K562 (cell line): ENCODE measurements at regions not wholly inside any gene's neighbourhood (a gene's known extent, or its start where the extent isn't known, plus 50 kb on each side); places are given as distances from the start of the nearest gene placed in this dataset.

ENCODE experiments used
- ARHGAP35 ChIP-seq: fragments of 450-650 bp; IDR thresholded peaks from 2 replicates; pipeline ENCODE4 v1.6.1; 2018; ENCODE audit not compliant: partially characterized antibody
- FOXA3 ChIP-seq, 2 experiments: fragments of 450-650 bp in 1 of 2; sonication (generic) in 1 of 2; formaldehyde crosslinking; IDR thresholded peaks in 1 of 2; conservative IDR thresholded peaks in 1 of 2; 2 replicates each; pipeline versions ENCODE4 v1.4.0 to v1.8.0; 2020 to 2022; ENCODE audit warnings: mild to moderate bottlenecking in 2 of 2, missing genetic modification reagents in 1 of 2
- FOXK1 ChIP-seq: sonication (generic); formaldehyde crosslinking; IDR thresholded peaks from 2 replicates; pipeline ENCODE4 v1.8.0; 2022; ENCODE audit warnings: missing genetic modification reagents, mild to moderate bottlenecking, borderline replicate concordance
- HES1 ChIP-seq: fragments of 450-650 bp; IDR thresholded peaks from 2 replicates; pipeline ENCODE4 v1.6.1; 2016; ENCODE audit warnings: low read depth, mild to moderate bottlenecking, moderate library complexity
- LCOR ChIP-seq: sonication (generic); formaldehyde crosslinking; IDR thresholded peaks from 2 replicates; pipeline ENCODE4 v1.8.0; 2022; ENCODE audit warnings: mild to moderate bottlenecking, missing genetic modification reagents
- MAFG ChIP-seq: fragments of 450-650 bp; conservative IDR thresholded peaks from 2 replicates; pipeline ENCODE4 v1.6.1; 2016; ENCODE audit warnings: missing genetic modification characterization, missing compliant biosample characterization
- ZNF124 ChIP-seq: sonication (generic); formaldehyde crosslinking; IDR thresholded peaks from 2 replicates; pipeline ENCODE4 v1.8.1; 2022; ENCODE audit warnings: missing genetic modification reagents
- ZNF717 ChIP-seq: fragments of 250-450 bp; sonication (Bioruptor Pico); IDR thresholded peaks from 2 replicates; pipeline ENCODE4 v1.5.0; 2021
- TF ChIP-seq, protein P1 (sequence below): fragments of 450-650 bp; IDR thresholded peaks from 2 replicates; pipeline ENCODE4 v1.7.1; 2018; ENCODE audit warnings: mild to moderate bottlenecking, low read depth; ENCODE audit not compliant: partially characterized antibody
- TF ChIP-seq, protein P2 (sequence below): fragments of 200-600 bp; sonication (generic); IDR thresholded peaks from one replicate; pipeline ENCODE4 v1.6.1; 2012; ENCODE audit warnings: mild to moderate bottlenecking, low read depth, low read length, inconsistent platforms
- TF ChIP-seq, protein P3 (sequence below): fragments of 250-450 bp; sonication (Bioruptor Pico); IDR thresholded peaks from 2 replicates; pipeline ENCODE4 v1.8.0; 2021; ENCODE audit warnings: moderate library complexity, mild to moderate bottlenecking, inconsistent platforms

DNA sequence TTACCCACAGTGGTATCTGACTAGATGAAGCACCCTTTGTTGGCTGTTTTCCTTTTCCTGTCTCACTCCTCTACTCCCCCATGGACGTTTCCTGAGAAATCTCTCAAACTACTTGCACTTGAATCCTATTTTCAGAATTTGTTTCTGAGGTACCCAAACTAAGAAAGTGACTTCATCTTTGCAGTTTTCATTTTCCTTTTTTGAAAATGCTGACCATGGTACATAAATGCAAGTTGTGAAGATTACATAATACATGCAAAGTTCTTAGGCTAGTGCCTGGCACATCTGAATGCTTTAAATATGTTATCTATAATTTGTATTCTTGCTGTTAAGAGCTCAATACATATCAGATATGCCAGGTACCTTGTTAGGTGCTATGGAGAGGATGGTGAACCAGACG, 644.7 kb upstream of the TENM4 start (continued):
- TF ChIP-seq ZNF124 (CRISPR knock-in tag): no peak
- TF ChIP-seq, protein P1, sequence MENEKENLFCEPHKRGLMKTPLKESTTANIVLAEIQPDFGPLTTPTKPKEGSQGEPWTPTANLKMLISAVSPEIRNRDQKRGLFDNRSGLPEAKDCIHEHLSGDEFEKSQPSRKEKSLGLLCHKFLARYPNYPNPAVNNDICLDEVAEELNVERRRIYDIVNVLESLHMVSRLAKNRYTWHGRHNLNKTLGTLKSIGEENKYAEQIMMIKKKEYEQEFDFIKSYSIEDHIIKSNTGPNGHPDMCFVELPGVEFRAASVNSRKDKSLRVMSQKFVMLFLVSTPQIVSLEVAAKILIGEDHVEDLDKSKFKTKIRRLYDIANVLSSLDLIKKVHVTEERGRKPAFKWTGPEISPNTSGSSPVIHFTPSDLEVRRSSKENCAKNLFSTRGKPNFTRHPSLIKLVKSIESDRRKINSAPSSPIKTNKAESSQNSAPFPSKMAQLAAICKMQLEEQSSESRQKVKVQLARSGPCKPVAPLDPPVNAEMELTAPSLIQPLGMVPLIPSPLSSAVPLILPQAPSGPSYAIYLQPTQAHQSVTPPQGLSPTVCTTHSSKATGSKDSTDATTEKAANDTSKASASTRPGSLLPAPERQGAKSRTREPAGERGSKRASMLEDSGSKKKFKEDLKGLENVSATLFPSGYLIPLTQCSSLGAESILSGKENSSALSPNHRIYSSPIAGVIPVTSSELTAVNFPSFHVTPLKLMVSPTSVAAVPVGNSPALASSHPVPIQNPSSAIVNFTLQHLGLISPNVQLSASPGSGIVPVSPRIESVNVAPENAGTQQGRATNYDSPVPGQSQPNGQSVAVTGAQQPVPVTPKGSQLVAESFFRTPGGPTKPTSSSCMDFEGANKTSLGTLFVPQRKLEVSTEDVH: no peak
- no peak for TF ChIP-seq FOXK1
- no peak for TF ChIP-seq ARHGAP35
- TF ChIP-seq, protein P2, sequence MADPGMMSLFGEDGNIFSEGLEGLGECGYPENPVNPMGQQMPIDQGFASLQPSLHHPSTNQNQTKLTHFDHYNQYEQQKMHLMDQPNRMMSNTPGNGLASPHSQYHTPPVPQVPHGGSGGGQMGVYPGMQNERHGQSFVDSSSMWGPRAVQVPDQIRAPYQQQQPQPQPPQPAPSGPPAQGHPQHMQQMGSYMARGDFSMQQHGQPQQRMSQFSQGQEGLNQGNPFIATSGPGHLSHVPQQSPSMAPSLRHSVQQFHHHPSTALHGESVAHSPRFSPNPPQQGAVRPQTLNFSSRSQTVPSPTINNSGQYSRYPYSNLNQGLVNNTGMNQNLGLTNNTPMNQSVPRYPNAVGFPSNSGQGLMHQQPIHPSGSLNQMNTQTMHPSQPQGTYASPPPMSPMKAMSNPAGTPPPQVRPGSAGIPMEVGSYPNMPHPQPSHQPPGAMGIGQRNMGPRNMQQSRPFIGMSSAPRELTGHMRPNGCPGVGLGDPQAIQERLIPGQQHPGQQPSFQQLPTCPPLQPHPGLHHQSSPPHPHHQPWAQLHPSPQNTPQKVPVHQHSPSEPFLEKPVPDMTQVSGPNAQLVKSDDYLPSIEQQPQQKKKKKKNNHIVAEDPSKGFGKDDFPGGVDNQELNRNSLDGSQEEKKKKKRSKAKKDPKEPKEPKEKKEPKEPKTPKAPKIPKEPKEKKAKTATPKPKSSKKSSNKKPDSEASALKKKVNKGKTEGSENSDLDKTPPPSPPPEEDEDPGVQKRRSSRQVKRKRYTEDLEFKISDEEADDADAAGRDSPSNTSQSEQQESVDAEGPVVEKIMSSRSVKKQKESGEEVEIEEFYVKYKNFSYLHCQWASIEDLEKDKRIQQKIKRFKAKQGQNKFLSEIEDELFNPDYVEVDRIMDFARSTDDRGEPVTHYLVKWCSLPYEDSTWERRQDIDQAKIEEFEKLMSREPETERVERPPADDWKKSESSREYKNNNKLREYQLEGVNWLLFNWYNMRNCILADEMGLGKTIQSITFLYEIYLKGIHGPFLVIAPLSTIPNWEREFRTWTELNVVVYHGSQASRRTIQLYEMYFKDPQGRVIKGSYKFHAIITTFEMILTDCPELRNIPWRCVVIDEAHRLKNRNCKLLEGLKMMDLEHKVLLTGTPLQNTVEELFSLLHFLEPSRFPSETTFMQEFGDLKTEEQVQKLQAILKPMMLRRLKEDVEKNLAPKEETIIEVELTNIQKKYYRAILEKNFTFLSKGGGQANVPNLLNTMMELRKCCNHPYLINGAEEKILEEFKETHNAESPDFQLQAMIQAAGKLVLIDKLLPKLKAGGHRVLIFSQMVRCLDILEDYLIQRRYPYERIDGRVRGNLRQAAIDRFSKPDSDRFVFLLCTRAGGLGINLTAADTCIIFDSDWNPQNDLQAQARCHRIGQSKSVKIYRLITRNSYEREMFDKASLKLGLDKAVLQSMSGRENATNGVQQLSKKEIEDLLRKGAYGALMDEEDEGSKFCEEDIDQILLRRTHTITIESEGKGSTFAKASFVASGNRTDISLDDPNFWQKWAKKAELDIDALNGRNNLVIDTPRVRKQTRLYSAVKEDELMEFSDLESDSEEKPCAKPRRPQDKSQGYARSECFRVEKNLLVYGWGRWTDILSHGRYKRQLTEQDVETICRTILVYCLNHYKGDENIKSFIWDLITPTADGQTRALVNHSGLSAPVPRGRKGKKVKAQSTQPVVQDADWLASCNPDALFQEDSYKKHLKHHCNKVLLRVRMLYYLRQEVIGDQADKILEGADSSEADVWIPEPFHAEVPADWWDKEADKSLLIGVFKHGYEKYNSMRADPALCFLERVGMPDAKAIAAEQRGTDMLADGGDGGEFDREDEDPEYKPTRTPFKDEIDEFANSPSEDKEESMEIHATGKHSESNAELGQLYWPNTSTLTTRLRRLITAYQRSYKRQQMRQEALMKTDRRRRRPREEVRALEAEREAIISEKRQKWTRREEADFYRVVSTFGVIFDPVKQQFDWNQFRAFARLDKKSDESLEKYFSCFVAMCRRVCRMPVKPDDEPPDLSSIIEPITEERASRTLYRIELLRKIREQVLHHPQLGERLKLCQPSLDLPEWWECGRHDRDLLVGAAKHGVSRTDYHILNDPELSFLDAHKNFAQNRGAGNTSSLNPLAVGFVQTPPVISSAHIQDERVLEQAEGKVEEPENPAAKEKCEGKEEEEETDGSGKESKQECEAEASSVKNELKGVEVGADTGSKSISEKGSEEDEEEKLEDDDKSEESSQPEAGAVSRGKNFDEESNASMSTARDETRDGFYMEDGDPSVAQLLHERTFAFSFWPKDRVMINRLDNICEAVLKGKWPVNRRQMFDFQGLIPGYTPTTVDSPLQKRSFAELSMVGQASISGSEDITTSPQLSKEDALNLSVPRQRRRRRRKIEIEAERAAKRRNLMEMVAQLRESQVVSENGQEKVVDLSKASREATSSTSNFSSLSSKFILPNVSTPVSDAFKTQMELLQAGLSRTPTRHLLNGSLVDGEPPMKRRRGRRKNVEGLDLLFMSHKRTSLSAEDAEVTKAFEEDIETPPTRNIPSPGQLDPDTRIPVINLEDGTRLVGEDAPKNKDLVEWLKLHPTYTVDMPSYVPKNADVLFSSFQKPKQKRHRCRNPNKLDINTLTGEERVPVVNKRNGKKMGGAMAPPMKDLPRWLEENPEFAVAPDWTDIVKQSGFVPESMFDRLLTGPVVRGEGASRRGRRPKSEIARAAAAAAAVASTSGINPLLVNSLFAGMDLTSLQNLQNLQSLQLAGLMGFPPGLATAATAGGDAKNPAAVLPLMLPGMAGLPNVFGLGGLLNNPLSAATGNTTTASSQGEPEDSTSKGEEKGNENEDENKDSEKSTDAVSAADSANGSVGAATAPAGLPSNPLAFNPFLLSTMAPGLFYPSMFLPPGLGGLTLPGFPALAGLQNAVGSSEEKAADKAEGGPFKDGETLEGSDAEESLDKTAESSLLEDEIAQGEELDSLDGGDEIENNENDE: no peak
- no peak for TF ChIP-seq HES1
- TF ChIP-seq, protein P3, sequence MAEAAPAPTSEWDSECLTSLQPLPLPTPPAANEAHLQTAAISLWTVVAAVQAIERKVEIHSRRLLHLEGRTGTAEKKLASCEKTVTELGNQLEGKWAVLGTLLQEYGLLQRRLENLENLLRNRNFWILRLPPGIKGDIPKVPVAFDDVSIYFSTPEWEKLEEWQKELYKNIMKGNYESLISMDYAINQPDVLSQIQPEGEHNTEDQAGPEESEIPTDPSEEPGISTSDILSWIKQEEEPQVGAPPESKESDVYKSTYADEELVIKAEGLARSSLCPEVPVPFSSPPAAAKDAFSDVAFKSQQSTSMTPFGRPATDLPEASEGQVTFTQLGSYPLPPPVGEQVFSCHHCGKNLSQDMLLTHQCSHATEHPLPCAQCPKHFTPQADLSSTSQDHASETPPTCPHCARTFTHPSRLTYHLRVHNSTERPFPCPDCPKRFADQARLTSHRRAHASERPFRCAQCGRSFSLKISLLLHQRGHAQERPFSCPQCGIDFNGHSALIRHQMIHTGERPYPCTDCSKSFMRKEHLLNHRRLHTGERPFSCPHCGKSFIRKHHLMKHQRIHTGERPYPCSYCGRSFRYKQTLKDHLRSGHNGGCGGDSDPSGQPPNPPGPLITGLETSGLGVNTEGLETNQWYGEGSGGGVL (CRISPR knock-in tag): no peak
- TF ChIP-seq MAFG (tag): no peak
- TF ChIP-seq ZNF717 (CRISPR knock-in tag): no peak
- TF ChIP-seq LCOR (CRISPR knock-in tag): no peak
- TF ChIP-seq FOXA3 (CRISPR knock-in tag; conservative IDR thresholded peaks at IDR 0.05 in 1 of 2, IDR thresholded peaks at IDR 0.05 in 1 of 2): no peak
